GM13977 (cell line): ENCODE measurements at regions not wholly inside any gene's neighbourhood (a gene's known extent, or its start where the extent isn't known, plus 50 kb on each side); places are given as distances from the start of the nearest gene placed in this dataset.
"Not testable (repeated sequence)": the region's sequence is repeated elsewhere in the genome, so short reads cannot be mapped to it uniquely, and the experiment has no call there.

ENCODE experiments used
- DNase-seq: peaks from one replicate; pipeline ENCODE4 v3.0.0; 2012; ENCODE audit warnings: low spot score
- in situ Hi-C: fragments of 300-500 bp; cut with MboI; formaldehyde crosslinking; loops from one replicate; pipeline ENCODE4 v1.12.0; 2022; ENCODE audit warnings: low sequenced_read_pairs, low pct_unique_long_range_greater_than_20kb, mixed read lengths, inconsistent platforms; ENCODE audit not compliant: unreplicated experiment
- TF ChIP-seq, protein P1 (sequence below): IDR thresholded peaks from 2 replicates; pipeline ENCODE4 v1.5.1; 2012; ENCODE audit warnings: mild to moderate bottlenecking, control low read depth; ENCODE audit not compliant: insufficient read depth; ENCODE audit errors: extremely low read depth, missing control alignments

DNA sequence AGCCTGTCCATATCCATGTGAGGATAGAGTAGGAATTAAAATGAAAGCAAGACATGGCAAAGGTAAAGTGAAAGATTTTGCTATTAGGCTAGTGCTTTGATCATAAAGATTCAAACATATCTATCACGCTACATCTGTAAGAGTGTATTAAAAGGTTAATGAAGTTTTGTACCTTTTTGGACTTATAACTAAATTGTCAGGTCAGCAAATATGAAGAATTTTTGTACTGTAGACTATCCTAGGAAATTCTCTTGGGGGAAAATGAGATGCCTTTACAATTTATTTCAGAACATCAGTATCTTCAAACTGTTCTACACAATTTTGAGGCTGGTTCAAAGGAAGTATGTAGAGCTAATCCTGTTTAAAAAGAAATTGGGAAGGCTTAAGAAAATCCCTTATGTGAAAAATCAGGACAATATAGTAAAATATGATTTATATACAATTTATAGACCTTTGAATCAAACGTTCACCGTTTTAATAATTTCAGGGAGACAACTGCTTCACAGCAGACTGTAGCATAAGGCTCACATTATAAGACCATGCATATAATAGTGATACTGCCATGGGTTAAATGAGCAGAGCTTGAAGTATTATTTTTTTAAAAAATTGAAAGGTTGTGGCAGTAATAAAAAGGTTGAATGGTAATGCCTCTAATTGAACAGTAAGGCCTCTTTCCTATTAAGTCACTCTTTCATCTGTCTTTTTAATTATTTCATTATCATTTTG lies 639.5 kb upstream of the ARRDC3 start:
- no peak for DNase-seq
- in situ Hi-C loops, result no loop called here
- TF ChIP-seq, protein P1, sequence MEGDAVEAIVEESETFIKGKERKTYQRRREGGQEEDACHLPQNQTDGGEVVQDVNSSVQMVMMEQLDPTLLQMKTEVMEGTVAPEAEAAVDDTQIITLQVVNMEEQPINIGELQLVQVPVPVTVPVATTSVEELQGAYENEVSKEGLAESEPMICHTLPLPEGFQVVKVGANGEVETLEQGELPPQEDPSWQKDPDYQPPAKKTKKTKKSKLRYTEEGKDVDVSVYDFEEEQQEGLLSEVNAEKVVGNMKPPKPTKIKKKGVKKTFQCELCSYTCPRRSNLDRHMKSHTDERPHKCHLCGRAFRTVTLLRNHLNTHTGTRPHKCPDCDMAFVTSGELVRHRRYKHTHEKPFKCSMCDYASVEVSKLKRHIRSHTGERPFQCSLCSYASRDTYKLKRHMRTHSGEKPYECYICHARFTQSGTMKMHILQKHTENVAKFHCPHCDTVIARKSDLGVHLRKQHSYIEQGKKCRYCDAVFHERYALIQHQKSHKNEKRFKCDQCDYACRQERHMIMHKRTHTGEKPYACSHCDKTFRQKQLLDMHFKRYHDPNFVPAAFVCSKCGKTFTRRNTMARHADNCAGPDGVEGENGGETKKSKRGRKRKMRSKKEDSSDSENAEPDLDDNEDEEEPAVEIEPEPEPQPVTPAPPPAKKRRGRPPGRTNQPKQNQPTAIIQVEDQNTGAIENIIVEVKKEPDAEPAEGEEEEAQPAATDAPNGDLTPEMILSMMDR, result no peak

DNA sequence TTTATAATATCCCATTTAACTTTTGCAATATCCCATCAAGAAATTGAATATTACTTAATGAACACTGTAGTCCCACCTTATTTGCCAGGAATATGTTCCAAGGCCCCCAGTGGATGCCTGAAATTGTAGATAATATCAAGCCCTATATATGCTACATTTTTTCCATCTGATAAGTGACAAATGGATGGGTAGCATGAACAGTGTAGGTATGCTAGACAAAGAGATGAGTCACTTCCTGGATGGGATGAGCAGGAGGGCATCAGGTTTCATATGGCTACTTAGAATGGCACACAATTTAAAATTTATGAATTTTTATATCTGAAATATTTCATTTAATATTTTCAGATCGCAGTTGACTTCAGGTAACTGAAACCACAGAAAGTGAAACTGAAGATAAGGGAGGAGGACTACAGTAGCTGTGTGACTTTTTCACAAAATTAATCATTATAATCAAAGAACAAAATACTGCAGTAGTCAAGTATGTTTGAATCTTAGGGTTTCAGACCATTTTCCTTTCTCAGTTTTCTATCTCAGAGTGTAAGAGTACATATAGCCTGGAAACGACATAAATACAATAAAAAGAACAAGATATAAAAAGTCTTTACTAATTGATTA lies 636.4 kb upstream of the ARRDC3 start:
- DNase-seq, result no peak
- in situ Hi-C loops, result no loop called here
- TF ChIP-seq, protein P1, result no peak

DNA sequence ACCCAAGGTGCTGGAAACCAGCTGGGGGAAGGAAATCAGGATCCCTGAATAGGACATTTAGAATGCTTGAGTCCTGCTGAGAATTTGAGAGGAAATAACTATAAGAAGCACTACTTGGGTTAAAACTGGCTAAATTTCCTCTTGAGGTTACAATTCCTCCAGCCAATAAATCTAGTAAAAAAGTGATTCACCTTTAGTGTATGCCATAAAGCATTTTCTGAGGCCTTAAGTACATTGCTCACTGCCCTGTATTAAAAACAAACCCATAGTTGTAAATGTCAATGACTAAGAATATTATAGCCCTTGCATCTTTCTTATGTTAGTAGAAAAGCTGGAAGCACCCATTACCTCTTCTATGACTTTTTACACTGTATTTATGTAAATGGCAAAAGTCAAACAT lies 634.7 kb upstream of the ARRDC3 start:
- TF ChIP-seq, protein P1, result no peak
- in situ Hi-C loops, result no loop called here
- DNase-seq, result no peak

DNA sequence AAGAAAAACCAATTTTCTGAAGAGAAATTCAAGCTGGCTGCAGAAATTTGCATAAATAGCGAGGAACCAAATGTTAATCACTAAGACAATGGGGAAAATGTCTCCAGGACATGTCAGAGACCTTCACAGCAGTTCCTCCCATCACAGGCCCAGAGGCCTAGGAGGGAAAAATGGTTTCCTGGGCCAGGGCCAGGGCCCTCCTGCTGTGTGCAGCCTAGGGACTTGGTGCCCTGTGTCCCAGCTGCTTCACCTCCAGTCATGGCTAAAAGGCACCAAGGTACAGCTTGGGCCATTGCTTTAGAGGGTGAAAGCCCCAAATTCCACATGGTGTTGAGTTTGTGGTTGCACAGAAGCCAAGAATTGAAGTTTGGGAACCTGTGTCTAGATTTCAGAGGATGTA lies 628.7 kb upstream of the ARRDC3 start:
- DNase-seq, in situ Hi-C loops: not testable (repeated sequence)

DNA sequence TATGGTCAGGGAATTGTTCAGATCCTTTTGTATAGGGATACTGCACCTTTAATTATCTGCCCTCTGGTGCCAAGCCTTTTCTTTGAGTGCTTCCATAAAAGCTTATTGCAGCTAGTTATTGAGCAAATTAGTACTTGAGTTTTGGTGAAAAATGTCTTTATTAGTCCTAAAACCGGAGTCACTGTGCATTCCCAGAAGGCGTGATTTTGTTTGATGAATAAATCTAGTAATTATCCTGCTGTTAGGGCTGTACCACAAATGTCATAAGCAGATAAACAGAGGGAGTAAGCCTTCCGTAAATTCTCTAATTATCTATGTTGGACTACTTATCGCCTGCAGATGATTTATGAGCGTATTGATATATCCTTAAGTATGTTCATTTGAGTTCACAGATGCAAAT lies 620.7 kb upstream of the ARRDC3 start:
- no peak for DNase-seq
- TF ChIP-seq, protein P1, result no peak
- in situ Hi-C loops, result no loop called here

DNA sequence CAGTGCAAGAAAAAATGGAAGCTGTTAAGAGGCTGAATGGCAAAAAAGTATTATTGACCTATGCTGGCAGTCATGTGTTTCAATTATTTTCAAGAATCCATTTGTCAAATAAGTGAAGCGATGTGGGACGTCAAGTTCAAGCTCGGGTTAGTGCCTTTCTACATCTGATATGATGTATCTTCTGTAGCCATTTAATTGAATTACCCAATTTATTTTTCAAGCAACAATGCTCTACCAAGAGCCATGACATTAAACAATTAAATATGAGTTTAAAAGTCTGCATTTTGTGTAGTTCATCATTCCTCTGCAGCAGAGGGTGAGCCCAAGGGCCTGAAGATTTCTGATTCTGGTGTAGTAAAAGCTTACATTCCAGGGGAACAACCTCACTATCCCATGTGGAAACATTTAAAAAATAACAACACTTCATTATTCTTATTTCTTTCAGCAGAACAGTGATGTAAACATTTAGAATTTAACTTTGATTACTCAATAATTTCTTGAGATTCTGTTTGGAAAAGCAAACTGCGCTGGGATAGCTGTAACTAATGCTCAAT lies 619.7 kb upstream of the ARRDC3 start:
- no peak for DNase-seq
- TF ChIP-seq, protein P1, result no peak
- in situ Hi-C loops, result no loop called here

DNA sequence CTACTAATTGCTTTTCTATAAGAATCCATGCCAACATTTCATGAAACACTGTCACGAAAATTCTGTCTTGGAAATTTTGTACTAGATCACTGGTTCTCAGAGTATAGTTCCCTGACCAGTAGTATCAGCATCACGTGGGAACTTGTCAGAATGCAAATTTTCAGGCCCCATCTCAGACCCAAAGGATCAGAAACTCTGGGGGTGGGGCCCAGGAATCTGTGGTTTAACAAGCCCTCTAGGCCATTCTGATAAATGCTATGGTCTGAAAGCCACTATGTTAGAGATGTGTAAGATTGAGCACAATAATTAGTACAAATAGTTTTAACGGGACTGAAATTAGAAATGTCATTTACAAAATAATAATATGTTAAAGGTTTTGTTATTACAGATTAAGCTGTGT lies 615.7 kb upstream of the ARRDC3 start:
- no peak for DNase-seq
- TF ChIP-seq, protein P1, result no peak
- in situ Hi-C loops, result no loop called here
